Progenitor cell of endocrine pancreas (in vitro differentiated cells): ENCODE measurements at regions not wholly inside any gene's neighbourhood (a gene's known extent, or its start where the extent isn't known, plus 50 kb on each side); places are given as distances from the start of the nearest gene placed in this dataset.

Source experiments
- DNase-seq: peaks from one replicate; pipeline ENCODE4 v3.0.0; 2021; ENCODE audit warnings: low spot score; ENCODE audit not compliant: unreplicated experiment
- H3K27ac Mint-ChIP-seq: 2 replicates; pipeline ENCODE4 v1.8.0; 2021; ENCODE audit warnings: mild to moderate bottlenecking, moderate library complexity, mixed read lengths
- H3K27me3 Mint-ChIP-seq: 2 replicates; pipeline ENCODE4 v1.8.0; 2021; ENCODE audit warnings: mixed read lengths
- H3K36me3 Mint-ChIP-seq: 2 replicates; pipeline ENCODE4 v1.8.0; 2022; ENCODE audit warnings: mixed read lengths; ENCODE audit not compliant: insufficient read depth
- H3K4me1 Mint-ChIP-seq: 2 replicates; pipeline ENCODE4 v1.8.0; 2021; ENCODE audit warnings: low read depth, mixed read lengths
- H3K4me3 Mint-ChIP-seq: 2 replicates; pipeline ENCODE4 v1.8.0; 2021; ENCODE audit warnings: low read depth, mild to moderate bottlenecking, moderate library complexity, mixed read lengths
- H3K9me3 Mint-ChIP-seq: 2 replicates; pipeline ENCODE4 v1.8.0; 2021; ENCODE audit warnings: low read depth, mixed read lengths
- TF ChIP-seq, protein P1 (sequence below): fragments of 200-600 bp; sonication (generic); IDR thresholded peaks from one replicate; pipeline ENCODE4 v1.5.0; 2021; ENCODE audit warnings: antibody characterized with exemption, mild to moderate bottlenecking; ENCODE audit not compliant: unreplicated experiment

DNA sequence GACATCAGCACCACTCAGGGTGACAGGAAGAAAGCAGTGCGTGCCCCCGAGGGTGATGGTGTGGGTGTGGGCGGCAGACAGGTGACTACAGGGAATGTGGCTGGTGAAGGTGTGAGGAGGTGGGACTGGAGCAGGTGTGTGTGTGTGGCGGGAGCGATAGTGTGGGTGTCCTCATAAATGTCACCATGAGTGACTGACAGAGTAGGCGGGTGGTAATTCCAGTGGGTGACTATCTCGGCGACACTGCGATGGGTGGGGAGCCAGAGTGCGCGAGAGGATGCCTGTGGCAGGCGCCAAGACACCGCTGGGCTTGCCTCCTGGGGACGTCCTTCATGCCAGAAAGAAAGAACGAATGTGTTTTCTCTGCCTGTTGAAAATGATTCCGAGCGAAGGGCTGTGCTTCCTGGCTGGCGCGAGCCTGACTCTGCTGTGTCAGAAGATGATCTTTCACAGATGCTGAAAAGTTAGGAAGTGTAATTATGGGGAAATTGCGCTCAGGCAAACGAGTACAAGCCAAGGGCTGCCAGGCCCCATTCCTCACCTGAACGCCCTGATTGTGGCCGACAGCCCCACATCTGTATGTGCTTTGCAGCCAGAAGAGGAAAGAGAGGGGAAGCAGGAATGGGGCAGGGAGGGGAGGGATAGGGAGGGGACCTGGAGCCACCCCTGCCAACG, 98.8 kb upstream of the CD82 start:
- TF ChIP-seq, protein P1, sequence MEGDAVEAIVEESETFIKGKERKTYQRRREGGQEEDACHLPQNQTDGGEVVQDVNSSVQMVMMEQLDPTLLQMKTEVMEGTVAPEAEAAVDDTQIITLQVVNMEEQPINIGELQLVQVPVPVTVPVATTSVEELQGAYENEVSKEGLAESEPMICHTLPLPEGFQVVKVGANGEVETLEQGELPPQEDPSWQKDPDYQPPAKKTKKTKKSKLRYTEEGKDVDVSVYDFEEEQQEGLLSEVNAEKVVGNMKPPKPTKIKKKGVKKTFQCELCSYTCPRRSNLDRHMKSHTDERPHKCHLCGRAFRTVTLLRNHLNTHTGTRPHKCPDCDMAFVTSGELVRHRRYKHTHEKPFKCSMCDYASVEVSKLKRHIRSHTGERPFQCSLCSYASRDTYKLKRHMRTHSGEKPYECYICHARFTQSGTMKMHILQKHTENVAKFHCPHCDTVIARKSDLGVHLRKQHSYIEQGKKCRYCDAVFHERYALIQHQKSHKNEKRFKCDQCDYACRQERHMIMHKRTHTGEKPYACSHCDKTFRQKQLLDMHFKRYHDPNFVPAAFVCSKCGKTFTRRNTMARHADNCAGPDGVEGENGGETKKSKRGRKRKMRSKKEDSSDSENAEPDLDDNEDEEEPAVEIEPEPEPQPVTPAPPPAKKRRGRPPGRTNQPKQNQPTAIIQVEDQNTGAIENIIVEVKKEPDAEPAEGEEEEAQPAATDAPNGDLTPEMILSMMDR = no peak
- DNase-seq = no peak
- no peak overlapping the region for H3K4me3 Mint-ChIP-seq
- peaks cover 7% of the 10 kb centered on the region for H3K9me3 Mint-ChIP-seq
- H3K4me1 Mint-ChIP-seq = no peaks in the 10 kb centered on the region
- H3K27me3 Mint-ChIP-seq = peaks cover 26% of the 10 kb centered on the region
- no peak overlapping the region for H3K27ac Mint-ChIP-seq
- H3K36me3 Mint-ChIP-seq = no peaks in the 10 kb centered on the region

DNA sequence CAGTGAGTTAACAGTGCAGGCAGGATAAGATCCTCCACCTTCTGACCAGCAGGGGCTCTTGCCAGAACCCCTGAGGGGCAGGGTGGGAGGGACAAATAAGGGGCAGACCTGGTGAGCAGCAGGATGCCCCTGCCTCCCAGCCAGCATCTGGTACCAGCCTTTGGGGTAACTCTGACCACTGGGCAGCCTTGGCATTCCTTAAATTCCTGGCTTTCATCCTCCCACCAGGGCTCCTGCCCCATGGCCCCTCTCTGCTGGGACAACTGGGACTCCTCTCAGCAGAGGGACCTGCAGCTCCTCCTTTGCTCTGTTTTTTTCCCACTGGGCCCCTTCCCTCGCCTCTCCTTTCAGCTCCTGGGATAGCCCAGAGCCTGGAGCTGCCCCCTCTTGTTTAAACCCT, 98.0 kb upstream of the CD82 start:
- peaks cover 7% of the 10 kb centered on the region for H3K9me3 Mint-ChIP-seq
- no peaks in the 10 kb centered on the region for H3K4me1 Mint-ChIP-seq
- TF ChIP-seq, protein P1 = no peak
- DNase-seq = no peak
- peaks cover 28% of the 10 kb centered on the region for H3K27me3 Mint-ChIP-seq
- H3K36me3 Mint-ChIP-seq = no peaks in the 10 kb centered on the region
- H3K27ac Mint-ChIP-seq = no peak overlapping the region
- no peak overlapping the region for H3K4me3 Mint-ChIP-seq

DNA sequence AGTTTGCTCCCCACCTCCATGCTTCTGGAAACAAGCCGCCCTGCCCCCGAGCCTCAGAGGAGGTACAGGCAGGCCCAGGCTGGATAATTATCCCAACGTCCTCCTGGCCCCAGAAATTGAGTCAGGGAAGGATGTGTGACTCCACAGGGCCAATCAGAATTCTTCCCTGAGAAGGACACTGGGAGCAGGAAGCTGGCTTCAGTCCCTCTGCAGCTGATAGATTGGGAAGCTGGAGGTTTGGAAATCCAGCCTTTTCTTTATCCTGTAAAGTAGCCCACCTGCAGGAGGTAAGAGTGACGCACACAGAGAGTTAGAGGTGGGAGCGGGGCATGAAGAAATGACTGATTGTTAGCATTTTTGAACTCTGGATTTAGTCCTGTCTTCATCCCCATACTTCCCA, 97.5 kb upstream of the CD82 start:
- H3K27me3 Mint-ChIP-seq = peaks cover 30% of the 10 kb centered on the region
- H3K27ac Mint-ChIP-seq = no peak overlapping the region
- TF ChIP-seq, protein P1 = no peak
- H3K36me3 Mint-ChIP-seq = no peaks in the 10 kb centered on the region
- H3K4me1 Mint-ChIP-seq = no peaks in the 10 kb centered on the region
- no peak overlapping the region for H3K4me3 Mint-ChIP-seq
- DNase-seq = no peak
- H3K9me3 Mint-ChIP-seq = peaks cover 7% of the 10 kb centered on the region

DNA sequence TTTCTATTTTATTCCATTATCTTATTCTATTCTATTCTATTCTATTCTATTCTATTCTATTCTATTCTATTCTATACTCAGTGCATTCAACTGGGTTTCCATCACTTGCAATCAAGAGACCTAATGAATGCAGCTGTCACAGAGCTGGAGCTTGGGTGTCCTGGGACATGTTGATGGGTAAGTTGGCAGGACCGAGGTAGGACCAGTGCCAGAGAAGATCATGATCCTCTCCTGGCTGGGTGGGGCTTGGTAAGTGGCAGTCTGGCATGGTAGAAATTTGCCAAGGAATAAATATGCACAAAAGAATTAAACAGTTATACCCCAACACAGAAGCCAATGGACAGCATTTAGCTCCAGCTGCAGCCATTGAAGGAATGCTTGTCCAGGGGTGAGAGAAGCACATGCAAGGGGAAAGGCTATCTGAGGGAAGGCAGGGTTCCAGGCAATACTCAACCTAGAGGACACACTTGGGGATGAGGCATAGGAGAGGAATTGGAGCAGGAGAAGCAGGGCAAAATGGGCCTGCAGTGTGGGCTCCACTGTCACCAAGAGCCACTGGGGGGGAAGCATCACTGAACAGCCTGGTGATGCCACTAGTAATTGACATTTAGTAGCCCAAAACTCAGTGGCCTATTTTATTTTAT, 97.0 kb upstream of the CD82 start:
- no peak overlapping the region for H3K27ac Mint-ChIP-seq
- H3K4me3 Mint-ChIP-seq = no peak overlapping the region
- peaks cover 7% of the 10 kb centered on the region for H3K9me3 Mint-ChIP-seq
- no peak for DNase-seq
- TF ChIP-seq, protein P1 = no peak
- H3K4me1 Mint-ChIP-seq = no peaks in the 10 kb centered on the region
- H3K27me3 Mint-ChIP-seq = peaks cover 30% of the 10 kb centered on the region
- H3K36me3 Mint-ChIP-seq = no peaks in the 10 kb centered on the region

DNA sequence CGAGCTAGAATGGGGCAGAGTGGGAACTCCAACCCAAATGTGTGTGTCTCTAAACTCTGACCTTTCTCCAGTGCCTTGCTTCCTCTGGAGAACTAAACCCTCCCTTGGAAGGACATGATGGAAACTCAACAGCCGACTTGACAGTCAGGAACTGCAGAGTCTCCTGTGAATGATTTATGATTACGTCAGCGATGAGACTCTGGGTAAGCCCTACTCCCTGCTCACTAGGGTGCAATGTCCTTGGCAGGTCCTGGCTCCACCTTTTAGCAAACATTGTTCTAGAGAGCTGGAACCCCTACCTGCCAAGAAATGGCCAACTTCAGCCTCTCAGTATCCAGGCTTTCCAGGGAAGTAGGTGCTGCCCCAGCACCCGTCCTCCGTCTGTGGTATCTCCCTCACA, 96.1 kb upstream of the CD82 start:
- Mint-ChIP-seq H3K27ac (no peak overlapping the region), H3K4me1 (no peaks in the 10 kb centered on the region), H3K36me3 (no peaks in the 10 kb centered on the region), H3K4me3 (no peak overlapping the region), H3K27me3 (peaks cover 32% of the 10 kb centered on the region), H3K9me3 (peaks cover 7% of the 10 kb centered on the region)
- TF ChIP-seq, protein P1 = no peak
- DNase-seq = no peak
